ENCODE measurements at regions not wholly inside any gene's neighbourhood (a gene's known extent, or its start where the extent isn't known, plus 50 kb on each side); places are given as distances from the start of the nearest gene placed in this dataset.

DNA sequence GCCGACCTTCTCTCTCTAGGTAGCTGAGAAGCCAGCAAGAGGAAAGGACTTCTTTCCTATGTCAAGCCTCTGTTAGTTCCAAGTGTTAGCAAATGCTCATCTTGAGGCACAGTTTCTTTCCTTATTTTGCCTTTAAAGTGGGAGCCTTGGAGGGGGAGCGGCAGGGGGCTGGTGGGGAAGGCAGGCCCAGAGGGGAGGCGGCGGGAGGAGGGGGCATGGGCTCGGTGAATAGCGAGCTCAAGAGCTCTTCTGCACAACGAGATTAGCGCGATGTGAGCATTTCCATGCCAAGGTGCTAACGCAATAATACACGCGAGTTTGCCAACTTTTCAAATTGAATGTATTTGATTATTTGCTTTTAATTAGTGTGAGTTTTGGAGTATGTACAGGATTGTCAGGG lies 372.6 kb downstream of the RPS6KC1 start:
- Histone ChIP-seq H3K27me3 (no peaks in the 10 kb centered on the region), H3K4me3 (no peak overlapping the region), H3K36me3 (replicated peaks; ENCODE audit: insufficient read depth, low read depth) (no peaks in the 10 kb centered on the region), H3K4me1 (ENCODE audit: insufficient read depth) (no peaks in the 10 kb centered on the region), H3K4me2 (no peak overlapping the region), H3K79me2 (no peaks in the 10 kb centered on the region), H3K9me2 (replicated peaks; ENCODE audit: insufficient read depth) (no peaks in the 10 kb centered on the region), H3K9me3 (ENCODE audit: low read depth) (no peaks in the 10 kb centered on the region), H4K20me1 (ENCODE audit: insufficient read depth, poor library complexity, severe bottlenecking) (no peaks in the 10 kb centered on the region), H3K27ac (no peak overlapping the region), H2AFZ (no peak overlapping the region)
- WGBS (ENCODE audit: low lambda C conversion rate, missing lambda C conversion rate) = 90% methylated on average over 10 of the region's 12 CpGs
- DNase-seq (ENCODE audit: low spot score) = no peak
- TF ChIP-seq, protein P1, sequence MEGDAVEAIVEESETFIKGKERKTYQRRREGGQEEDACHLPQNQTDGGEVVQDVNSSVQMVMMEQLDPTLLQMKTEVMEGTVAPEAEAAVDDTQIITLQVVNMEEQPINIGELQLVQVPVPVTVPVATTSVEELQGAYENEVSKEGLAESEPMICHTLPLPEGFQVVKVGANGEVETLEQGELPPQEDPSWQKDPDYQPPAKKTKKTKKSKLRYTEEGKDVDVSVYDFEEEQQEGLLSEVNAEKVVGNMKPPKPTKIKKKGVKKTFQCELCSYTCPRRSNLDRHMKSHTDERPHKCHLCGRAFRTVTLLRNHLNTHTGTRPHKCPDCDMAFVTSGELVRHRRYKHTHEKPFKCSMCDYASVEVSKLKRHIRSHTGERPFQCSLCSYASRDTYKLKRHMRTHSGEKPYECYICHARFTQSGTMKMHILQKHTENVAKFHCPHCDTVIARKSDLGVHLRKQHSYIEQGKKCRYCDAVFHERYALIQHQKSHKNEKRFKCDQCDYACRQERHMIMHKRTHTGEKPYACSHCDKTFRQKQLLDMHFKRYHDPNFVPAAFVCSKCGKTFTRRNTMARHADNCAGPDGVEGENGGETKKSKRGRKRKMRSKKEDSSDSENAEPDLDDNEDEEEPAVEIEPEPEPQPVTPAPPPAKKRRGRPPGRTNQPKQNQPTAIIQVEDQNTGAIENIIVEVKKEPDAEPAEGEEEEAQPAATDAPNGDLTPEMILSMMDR (IDR thresholded peaks at IDR 0.05; ENCODE audit: poor library complexity) = no peak
- no peak for TF ChIP-seq EZH2 (IDR thresholded peaks at IDR 0.05; ENCODE audit: borderline replicate concordance)
- no peak for TF ChIP-seq EZH2phosphoT487 (IDR thresholded peaks at IDR 0.05; ENCODE audit: low read depth, severe bottlenecking, unreplicated experiment)

DNA sequence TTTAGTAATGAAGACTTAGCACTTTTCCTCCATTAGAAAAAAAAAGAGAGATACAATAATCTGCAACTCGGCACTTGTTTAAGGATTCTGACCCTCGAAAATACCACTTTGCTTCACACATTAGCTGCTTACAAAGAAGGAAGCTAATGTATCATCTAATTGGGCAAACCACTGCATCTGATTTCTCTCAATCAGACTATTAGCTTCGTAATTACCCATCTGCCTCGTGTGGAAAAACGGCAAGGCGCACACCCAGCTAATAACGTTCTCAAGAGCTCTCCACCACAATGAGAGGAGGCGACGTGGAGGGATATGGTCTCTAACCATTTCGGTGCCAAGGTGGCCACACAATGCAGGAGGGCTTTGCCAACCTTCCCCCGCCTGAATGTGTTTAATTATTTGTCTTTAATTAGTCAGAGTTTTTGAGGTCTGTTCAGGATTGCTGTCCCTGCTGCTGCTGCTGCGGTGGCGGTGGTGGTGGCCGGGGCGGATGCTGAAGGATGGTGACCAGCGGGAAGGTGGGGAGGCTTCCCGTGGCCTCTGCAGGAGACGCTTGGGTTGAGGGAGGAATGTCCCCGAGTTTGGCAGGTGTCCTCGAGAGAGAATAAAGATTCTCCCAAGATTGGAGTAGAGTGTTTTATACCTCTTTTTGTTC lies 374.5 kb downstream of the RPS6KC1 start:
- TF ChIP-seq, protein P1 (IDR thresholded peaks at IDR 0.05; ENCODE audit: poor library complexity) = no peak
- no peak for TF ChIP-seq EZH2phosphoT487 (IDR thresholded peaks at IDR 0.05; ENCODE audit: low read depth, severe bottlenecking, unreplicated experiment)
- no peak for TF ChIP-seq EZH2 (IDR thresholded peaks at IDR 0.05; ENCODE audit: borderline replicate concordance)
- no peak overlapping the region for H3K4me3 ChIP-seq
- no peaks in the 10 kb centered on the region for H3K9me3 ChIP-seq (ENCODE audit: low read depth)
- no peaks in the 10 kb centered on the region for H4K20me1 ChIP-seq (ENCODE audit: insufficient read depth, poor library complexity, severe bottlenecking)
- no peaks in the 10 kb centered on the region for H3K4me1 ChIP-seq (ENCODE audit: insufficient read depth)
- 94% methylated on average over 20 of the region's 20 CpGs for WGBS (ENCODE audit: low lambda C conversion rate, missing lambda C conversion rate)
- H3K79me2 ChIP-seq = no peaks in the 10 kb centered on the region
- no peak overlapping the region for H2AFZ ChIP-seq
- H3K27me3 ChIP-seq = no peaks in the 10 kb centered on the region
- H3K36me3 ChIP-seq (replicated peaks; ENCODE audit: insufficient read depth, low read depth) = no peaks in the 10 kb centered on the region
- H3K4me2 ChIP-seq = no peak overlapping the region
- H3K27ac ChIP-seq = no peak overlapping the region
- DNase-seq (ENCODE audit: low spot score) = no peak
- H3K9me2 ChIP-seq (replicated peaks; ENCODE audit: insufficient read depth) = no peaks in the 10 kb centered on the region

DNA sequence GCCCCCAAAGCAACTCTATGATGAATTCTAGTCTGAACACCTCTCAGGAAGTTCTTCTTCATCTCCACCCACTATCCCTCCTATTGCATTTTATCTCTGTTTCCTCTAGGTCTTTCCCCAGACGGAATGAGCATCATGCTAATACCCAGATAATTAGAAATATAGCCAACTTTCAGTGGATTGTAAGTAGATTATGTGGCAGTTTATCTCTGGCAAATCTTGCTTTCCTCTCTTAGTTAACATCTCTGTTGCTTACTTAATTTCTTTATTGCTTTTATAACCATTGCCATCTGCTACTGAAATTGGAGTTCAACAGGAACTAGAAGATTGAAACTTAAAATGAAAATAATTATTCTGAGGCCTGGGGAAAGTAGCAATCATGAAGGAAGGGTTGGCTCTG lies 378.6 kb downstream of the RPS6KC1 start:
- Histone ChIP-seq H3K27ac (no peak overlapping the region), H4K20me1 (ENCODE audit: insufficient read depth, poor library complexity, severe bottlenecking) (no peaks in the 10 kb centered on the region), H3K36me3 (replicated peaks; ENCODE audit: insufficient read depth, low read depth) (no peaks in the 10 kb centered on the region), H3K79me2 (no peaks in the 10 kb centered on the region), H3K4me3 (no peak overlapping the region), H2AFZ (no peak overlapping the region), H3K9me2 (replicated peaks; ENCODE audit: insufficient read depth) (no peaks in the 10 kb centered on the region), H3K9me3 (ENCODE audit: low read depth) (no peaks in the 10 kb centered on the region), H3K4me2 (no peak overlapping the region), H3K4me1 (ENCODE audit: insufficient read depth) (no peaks in the 10 kb centered on the region), H3K27me3 (no peaks in the 10 kb centered on the region)
- 82% methylated on average over 1 of the region's 1 CpG for WGBS (ENCODE audit: low lambda C conversion rate, missing lambda C conversion rate)
- no peak for DNase-seq (ENCODE audit: low spot score)
- TF ChIP-seq, protein P1 (IDR thresholded peaks at IDR 0.05; ENCODE audit: poor library complexity) = no peak
- no peak for TF ChIP-seq EZH2phosphoT487 (IDR thresholded peaks at IDR 0.05; ENCODE audit: low read depth, severe bottlenecking, unreplicated experiment)
- no peak for TF ChIP-seq EZH2 (IDR thresholded peaks at IDR 0.05; ENCODE audit: borderline replicate concordance)

All from hepatocyte (in vitro differentiated cells).